ENCODE measurements at regions not wholly inside any gene's neighbourhood (a gene's known extent, or its start where the extent isn't known, plus 50 kb on each side); places are given as distances from the start of the nearest gene placed in this dataset.

DNA sequence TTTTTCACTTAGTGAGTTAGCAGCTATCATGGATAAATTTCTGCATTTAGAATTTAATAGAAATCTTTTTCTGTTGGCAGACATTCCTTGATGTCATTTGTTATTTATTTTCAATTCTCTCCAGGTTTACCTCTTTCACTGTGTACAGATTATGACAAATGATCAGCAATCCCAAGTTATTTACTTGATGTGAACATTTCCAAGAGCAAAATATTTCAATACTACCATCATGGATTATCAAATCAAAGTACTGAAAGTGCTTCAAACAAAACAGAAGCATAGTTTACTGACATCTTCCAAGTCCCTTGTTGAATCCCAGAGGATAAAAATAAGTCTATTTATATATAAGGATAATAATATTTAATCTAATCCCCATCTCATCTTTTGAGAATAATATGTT, 852.2 kb upstream of the CITED2 start:
- Histone ChIP-seq H3K9me3 (ENCODE audit: control insufficient read depth, low read length) (no peaks in the 10 kb centered on the region), H3K14ac (ENCODE audit: low read length in 2 of 2) (no peak overlapping the region), H3K4me1 (ENCODE audit: control insufficient read depth, insufficient read depth, low read depth, low read length) (no peaks in the 10 kb centered on the region), H2AFZ (ENCODE audit: low read depth, low read length) (no peak overlapping the region), H2BK15ac (ENCODE audit: low read depth, poor library complexity, severe bottlenecking) (no peak overlapping the region), H2AK5ac (ENCODE audit: low read length, severe bottlenecking) (no peak overlapping the region), H3K18ac (ENCODE audit: low read depth in 1 of 2, low read length in 2 of 2) (no peak overlapping the region), H3K23ac (ENCODE audit: low read length in 2 of 2) (no peak overlapping the region), H3K36me3 (ENCODE audit: control insufficient read depth in 1 of 2, insufficient read depth in 2 of 2, low read depth in 1 of 2, low read length in 2 of 2) (no peaks in the 10 kb centered on the region), H2BK12ac (ENCODE audit: low read length in 2 of 2) (no peak overlapping the region), H3K4me2 (ENCODE audit: low read length, poor library complexity, severe bottlenecking) (no peak overlapping the region), H2BK120ac (ENCODE audit: low read depth, low read length) (no peak overlapping the region), H3K4ac (ENCODE audit: low read depth in 1 of 2, low read length in 2 of 2) (no peak overlapping the region), H3K27me3 (ENCODE audit: control insufficient read depth in 1 of 2, insufficient read depth in 1 of 2, low read length in 2 of 2) (no peaks in the 10 kb centered on the region), H3K4me3 (ENCODE audit: insufficient read depth in 1 of 2, low read depth in 1 of 2, low read length in 2 of 2) (no peak overlapping the region), H4K8ac (ENCODE audit: low read length) (no peak overlapping the region), H3K79me1 (replicated peaks; ENCODE audit: low read length, poor library complexity, severe bottlenecking) (no peaks in the 10 kb centered on the region), H3K27ac (ENCODE audit: low read length, poor library complexity, severe bottlenecking) (no peak overlapping the region), H4K91ac (ENCODE audit: low read length) (no peak overlapping the region), H3K9ac (ENCODE audit: low read length) (no peak overlapping the region), H2BK5ac (ENCODE audit: low read depth, low read length, poor library complexity, severe bottlenecking) (peak overlapping the region; percentile 8)
- no peak for DNase-seq

DNA sequence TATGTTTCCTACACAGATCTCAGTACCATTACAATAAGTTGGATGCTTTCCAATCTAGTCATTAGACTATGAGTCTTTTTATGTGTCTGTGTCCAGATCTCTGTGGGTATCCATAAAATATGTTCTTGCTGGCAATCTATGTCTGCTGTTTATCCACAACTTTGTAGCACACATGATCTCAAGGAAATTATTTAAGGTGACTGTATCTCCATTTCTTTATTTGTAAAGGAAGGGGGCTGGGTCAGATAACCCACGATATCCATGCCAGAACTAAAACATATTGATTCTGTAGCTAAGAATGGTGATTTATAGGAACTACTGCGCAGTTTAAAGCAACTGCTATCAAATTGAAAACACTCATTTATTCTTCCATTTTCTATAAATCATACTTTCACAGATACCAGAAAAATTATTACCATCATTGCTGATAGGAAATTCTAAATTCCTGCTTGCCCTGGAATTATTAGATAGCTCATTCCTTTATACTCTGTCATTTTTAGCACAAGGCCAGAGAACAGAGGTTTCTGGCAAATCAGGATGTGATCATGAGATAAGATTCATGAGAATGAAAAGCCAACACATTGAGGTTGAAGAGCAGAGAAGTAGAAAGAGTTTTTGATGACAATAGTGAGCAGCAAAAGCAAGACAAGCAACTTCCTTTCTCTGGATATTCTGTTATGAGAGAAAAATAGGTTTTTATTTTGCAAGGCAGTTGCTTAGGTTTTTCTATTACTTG, 851.4 kb upstream of the CITED2 start:
- Histone ChIP-seq H3K9ac (ENCODE audit: low read length) (peak overlapping the region; percentile 22), H2BK120ac (ENCODE audit: low read depth, low read length) (no peak overlapping the region), H4K91ac (ENCODE audit: low read length) (no peak overlapping the region), H2AFZ (ENCODE audit: low read depth, low read length) (no peak overlapping the region), H3K18ac (ENCODE audit: low read depth in 1 of 2, low read length in 2 of 2) (no peak overlapping the region), H4K8ac (ENCODE audit: low read length) (no peak overlapping the region), H2BK12ac (ENCODE audit: low read length in 2 of 2) (no peak overlapping the region), H3K4me2 (ENCODE audit: low read length, poor library complexity, severe bottlenecking) (no peak overlapping the region), H3K4me1 (ENCODE audit: control insufficient read depth, insufficient read depth, low read depth, low read length) (no peaks in the 10 kb centered on the region), H3K27ac (ENCODE audit: low read length, poor library complexity, severe bottlenecking) (no peak overlapping the region), H3K4me3 (ENCODE audit: insufficient read depth in 1 of 2, low read depth in 1 of 2, low read length in 2 of 2) (no peak overlapping the region), H2BK15ac (ENCODE audit: low read depth, poor library complexity, severe bottlenecking) (no peak overlapping the region), H2BK5ac (ENCODE audit: low read depth, low read length, poor library complexity, severe bottlenecking) (no peak overlapping the region), H3K79me1 (replicated peaks; ENCODE audit: low read length, poor library complexity, severe bottlenecking) (no peaks in the 10 kb centered on the region), H3K14ac (ENCODE audit: low read length in 2 of 2) (no peak overlapping the region), H3K4ac (ENCODE audit: low read depth in 1 of 2, low read length in 2 of 2) (no peak overlapping the region), H2AK5ac (ENCODE audit: low read length, severe bottlenecking) (no peak overlapping the region), H3K27me3 (ENCODE audit: control insufficient read depth in 1 of 2, insufficient read depth in 1 of 2, low read length in 2 of 2) (no peaks in the 10 kb centered on the region), H3K36me3 (ENCODE audit: control insufficient read depth in 1 of 2, insufficient read depth in 2 of 2, low read depth in 1 of 2, low read length in 2 of 2) (no peaks in the 10 kb centered on the region), H3K9me3 (ENCODE audit: control insufficient read depth, low read length) (no peaks in the 10 kb centered on the region), H3K23ac (ENCODE audit: low read length in 2 of 2) (no peak overlapping the region)
- DNase-seq: no peak
- WGBS: 100% methylated on average over 1 of the region's 2 CpGs

DNA sequence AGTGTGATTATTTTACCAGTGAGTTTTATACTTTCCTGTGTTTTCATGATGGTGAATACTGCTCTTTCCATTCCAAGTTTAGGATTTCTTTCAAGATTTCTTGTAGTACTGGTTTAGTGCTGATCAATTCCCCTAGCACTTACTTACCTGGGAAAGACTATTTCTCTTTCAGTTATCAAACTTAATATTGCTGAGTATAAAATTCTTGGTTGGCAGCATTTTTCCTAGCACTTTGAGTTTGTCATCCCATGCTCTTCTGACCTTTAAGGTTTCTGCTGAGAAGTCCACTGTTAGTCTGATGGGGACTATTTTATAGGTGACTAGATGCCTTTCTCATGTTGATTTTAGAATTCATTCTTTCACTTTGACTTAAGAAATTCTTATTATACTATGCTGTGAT, 842.8 kb upstream of the CITED2 start:
- Histone ChIP-seq H3K23ac (ENCODE audit: low read length in 2 of 2) (no peak overlapping the region), H3K4me3 (ENCODE audit: insufficient read depth in 1 of 2, low read depth in 1 of 2, low read length in 2 of 2) (no peak overlapping the region), H3K14ac (ENCODE audit: low read length in 2 of 2) (no peak overlapping the region), H3K27me3 (ENCODE audit: control insufficient read depth in 1 of 2, insufficient read depth in 1 of 2, low read length in 2 of 2) (no peaks in the 10 kb centered on the region), H3K4me1 (ENCODE audit: control insufficient read depth, insufficient read depth, low read depth, low read length) (no peaks in the 10 kb centered on the region), H2AFZ (ENCODE audit: low read depth, low read length) (no peak overlapping the region), H3K4ac (ENCODE audit: low read depth in 1 of 2, low read length in 2 of 2) (no peak overlapping the region), H2BK12ac (ENCODE audit: low read length in 2 of 2) (no peak overlapping the region), H3K18ac (ENCODE audit: low read depth in 1 of 2, low read length in 2 of 2) (no peak overlapping the region), H3K4me2 (ENCODE audit: low read length, poor library complexity, severe bottlenecking) (no peak overlapping the region), H3K27ac (ENCODE audit: low read length, poor library complexity, severe bottlenecking) (no peak overlapping the region), H4K8ac (ENCODE audit: low read length) (no peak overlapping the region), H4K91ac (ENCODE audit: low read length) (no peak overlapping the region), H3K79me1 (replicated peaks; ENCODE audit: low read length, poor library complexity, severe bottlenecking) (no peaks in the 10 kb centered on the region), H3K36me3 (ENCODE audit: control insufficient read depth in 1 of 2, insufficient read depth in 2 of 2, low read depth in 1 of 2, low read length in 2 of 2) (no peaks in the 10 kb centered on the region), H2AK5ac (ENCODE audit: low read length, severe bottlenecking) (no peak overlapping the region), H2BK15ac (ENCODE audit: low read depth, poor library complexity, severe bottlenecking) (no peak overlapping the region), H2BK5ac (ENCODE audit: low read depth, low read length, poor library complexity, severe bottlenecking) (no peak overlapping the region), H3K9ac (ENCODE audit: low read length) (no peak overlapping the region), H2BK120ac (ENCODE audit: low read depth, low read length) (no peak overlapping the region), H3K9me3 (ENCODE audit: control insufficient read depth, low read length) (peaks cover 48% of the 10 kb centered on the region)
- DNase-seq: no peak

DNA sequence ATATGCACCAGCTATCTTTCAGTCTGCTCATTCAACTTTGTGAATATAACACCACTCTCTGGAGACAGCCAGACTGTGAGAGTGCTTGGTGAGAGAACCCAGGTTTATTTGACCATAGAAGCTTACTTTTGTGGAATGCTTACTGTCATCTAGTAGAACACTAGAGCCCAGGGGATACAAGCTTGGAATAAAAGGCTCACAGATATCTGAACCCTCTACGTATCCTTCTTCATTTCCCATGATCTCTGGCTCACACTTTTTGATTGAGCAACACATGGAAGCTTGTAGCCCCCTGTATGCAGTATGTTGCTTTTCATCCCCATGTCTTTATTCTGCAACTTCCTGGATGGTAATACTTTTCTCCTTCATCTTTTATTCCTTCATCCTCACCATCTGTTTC, 835.3 kb upstream of the CITED2 start:
- H2BK12ac ChIP-seq (ENCODE audit: low read length in 2 of 2): no peak overlapping the region
- no peaks in the 10 kb centered on the region for H3K27me3 ChIP-seq (ENCODE audit: control insufficient read depth in 1 of 2, insufficient read depth in 1 of 2, low read length in 2 of 2)
- no peak overlapping the region for H2AFZ ChIP-seq (ENCODE audit: low read depth, low read length)
- H3K36me3 ChIP-seq (ENCODE audit: control insufficient read depth in 1 of 2, insufficient read depth in 2 of 2, low read depth in 1 of 2, low read length in 2 of 2): no peaks in the 10 kb centered on the region
- no peak overlapping the region for H3K9ac ChIP-seq (ENCODE audit: low read length)
- no peaks in the 10 kb centered on the region for H3K4me1 ChIP-seq (ENCODE audit: control insufficient read depth, insufficient read depth, low read depth, low read length)
- WGBS: 83% methylated on average over 1 of the region's 1 CpG
- H3K4me2 ChIP-seq (ENCODE audit: low read length, poor library complexity, severe bottlenecking): no peak overlapping the region
- no peak overlapping the region for H3K27ac ChIP-seq (ENCODE audit: low read length, poor library complexity, severe bottlenecking)
- H3K23ac ChIP-seq (ENCODE audit: low read length in 2 of 2): no peak overlapping the region
- H3K4me3 ChIP-seq (ENCODE audit: insufficient read depth in 1 of 2, low read depth in 1 of 2, low read length in 2 of 2): no peak overlapping the region
- peaks cover 4% of the 10 kb centered on the region for H3K9me3 ChIP-seq (ENCODE audit: control insufficient read depth, low read length)
- DNase-seq: peak; percentile 8
- H3K14ac ChIP-seq (ENCODE audit: low read length in 2 of 2): no peak overlapping the region
- H3K79me1 ChIP-seq (replicated peaks; ENCODE audit: low read length, poor library complexity, severe bottlenecking): no peaks in the 10 kb centered on the region
- no peak overlapping the region for H3K18ac ChIP-seq (ENCODE audit: low read depth in 1 of 2, low read length in 2 of 2)
- no peak overlapping the region for H2BK120ac ChIP-seq (ENCODE audit: low read depth, low read length)
- H2AK5ac ChIP-seq (ENCODE audit: low read length, severe bottlenecking): no peak overlapping the region
- no peak overlapping the region for H4K8ac ChIP-seq (ENCODE audit: low read length)
- H2BK5ac ChIP-seq (ENCODE audit: low read depth, low read length, poor library complexity, severe bottlenecking): no peak overlapping the region
- H2BK15ac ChIP-seq (ENCODE audit: low read depth, poor library complexity, severe bottlenecking): no peak overlapping the region
- H4K91ac ChIP-seq (ENCODE audit: low read length): no peak overlapping the region
- peak overlapping the region in 1 of 2 experiments; percentile 24 for H3K4ac ChIP-seq (ENCODE audit: low read depth in 1 of 2, low read length in 2 of 2)
